Right cardiac atrium (tissue), 5 donors: ENCODE measurements at regions not wholly inside any gene's neighbourhood (a gene's known extent, or its start where the extent isn't known, plus 50 kb on each side); places are given as distances from the start of the nearest gene placed in this dataset.

ENCODE experiments used
- ATAC-seq, 2 donors: fragments of 200-7000 bp; cut with Tn5 transposase; one replicate each; pipeline versions ENCODE4 v1.8.0 to v1.9.1; 2020; ENCODE audit warnings: moderate library complexity in 2 of 2, mild to moderate bottlenecking in 1 of 2
- DNase-seq, 3 donors: peaks; one replicate each; pipeline ENCODE4 v3.0.0-alpha.2; 2020
- H3K27ac ChIP-seq: one replicate; pipeline ENCODE4 v1.5.1; 2013; ENCODE audit warnings: mild to moderate bottlenecking, low read length, control low read depth, moderate library complexity
- H3K27me3 ChIP-seq: one replicate; pipeline ENCODE4 v1.6.1; 2013; ENCODE audit not compliant: control insufficient read depth, insufficient read depth
- H3K4me1 ChIP-seq: one replicate; pipeline ENCODE4 v1.6.1; 2013; ENCODE audit warnings: low read length; ENCODE audit not compliant: control insufficient read depth, insufficient read depth
- H3K4me3 ChIP-seq: one replicate; pipeline ENCODE4 v1.5.1; 2013; ENCODE audit warnings: low read length, control low read depth
- H3K9me3 ChIP-seq: one replicate; pipeline ENCODE4 v1.6.1; 2013; ENCODE audit warnings: low read length; ENCODE audit not compliant: control insufficient read depth
- WGBS: extraction: QIAGEN DNeasy Blood & Tissue Kit; methylation state at CpG from one replicate; pipeline ENCODE4 v1.1.7; 2013; 5-methylcytosine and 5-hydroxymethylcytosine counted together
- intact Hi-C, 4 donors: fragments of 100-400 bp; cut with DNase I; formaldehyde crosslinking; loops; one replicate each; pipeline versions ENCODE4 v1.11.0 to v1.14.0; 2022 to 2023
- donor health status: healthy with polysubstance abuse.
- donor health status: DM: no; HTN: yes; CAD: no.
- donor health status: DM: no; HTN: no; CAD: no.
- donor health status: DM: no; HTN: yes; CAD: no; lungs with severe emphysema.
- donor health status: DM: yes; HTN: yes; CAD: no.

DNA sequence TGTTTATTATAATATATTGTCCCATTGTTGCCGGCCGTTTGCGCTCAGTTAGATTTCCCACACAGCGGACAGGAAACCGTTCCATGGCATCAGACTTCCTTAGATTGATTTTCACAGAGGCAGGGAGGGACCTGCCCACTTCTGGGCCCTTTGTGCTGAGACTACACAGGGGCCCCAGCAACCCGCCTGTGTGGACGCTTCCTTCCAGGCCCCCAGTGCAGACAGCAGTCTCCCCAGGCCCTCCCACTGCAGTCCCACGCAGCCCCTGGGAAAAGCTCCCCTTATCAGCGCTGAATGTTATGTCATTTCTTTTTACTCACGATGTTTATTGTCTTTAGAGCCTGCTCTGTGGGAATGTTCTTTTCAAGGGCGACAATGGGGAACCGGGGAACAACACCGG lies 351.7 kb upstream of the ARGLU1 start:
- Histone ChIP-seq H3K9me3 (no peaks in the 10 kb centered on the region), H3K4me3 (no peak overlapping the region), H3K27me3 (no peaks in the 10 kb centered on the region), H3K27ac (peak overlapping the region; percentile 63), H3K4me1 (no peaks in the 10 kb centered on the region)
- peak; percentile 81 to 89 (median 87) for DNase-seq
- ATAC-seq: peak; percentile 90 to 95
- WGBS: 30% methylated on average over 13 of the region's 13 CpGs
- intact Hi-C loops: loop anchor here in 1 of 4 donors (5.0 to 10.0 kb wide), 4 partner anchors 215 to 382 kb away; partner anchors contain the start of gene EFNB2

DNA sequence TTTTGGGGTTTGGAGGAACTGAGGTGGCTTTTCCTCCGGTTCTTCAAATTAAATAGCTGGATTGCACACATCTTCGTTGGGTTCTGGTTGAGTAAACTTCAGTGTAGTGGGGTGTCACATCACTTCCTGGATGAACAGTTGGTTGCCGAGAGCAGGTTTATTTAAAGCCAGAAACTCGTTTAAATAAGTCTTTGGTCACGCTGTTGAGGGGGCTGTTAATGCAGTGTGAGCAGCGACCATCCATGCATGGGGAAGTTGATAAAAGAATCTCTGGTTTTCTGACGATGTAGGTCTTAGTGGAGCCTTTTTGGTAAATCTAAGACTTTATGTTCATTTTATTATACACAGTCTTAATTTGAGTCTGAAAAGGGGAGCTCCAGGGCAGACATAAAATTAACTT lies 351.2 kb upstream of the ARGLU1 start:
- intact Hi-C loops: loop anchor here in 1 of 4 donors (5.0 kb wide), 3 partner anchors 217 to 382 kb away; partner anchors contain the start of gene EFNB2
- peak overlapping the region; percentile 62 for H3K4me3 ChIP-seq
- WGBS: 32% methylated on average over 7 of the region's 7 CpGs

DNA sequence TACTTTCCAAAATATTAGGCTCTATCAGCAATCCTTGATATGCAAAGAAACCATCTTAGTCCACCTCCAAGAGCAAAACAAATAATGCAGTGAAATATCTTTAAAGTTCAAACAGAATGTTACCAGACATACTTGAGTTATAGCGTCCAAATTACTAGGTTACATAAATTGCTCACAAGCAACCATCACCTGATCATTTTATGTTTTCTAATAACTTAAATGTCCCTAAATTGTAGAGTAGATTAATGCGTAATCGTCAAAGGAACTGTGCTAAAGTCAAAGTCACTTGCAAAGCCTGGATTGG lies 350.6 kb upstream of the ARGLU1 start:
- no peak for ATAC-seq
- DNase-seq: no peak
- peak overlapping the region; percentile 62 for H3K4me3 ChIP-seq
- H3K4me1 ChIP-seq: no peaks in the 10 kb centered on the region
- WGBS: 38% methylated on average over 3 of the region's 3 CpGs
- H3K27me3 ChIP-seq: no peaks in the 10 kb centered on the region
- H3K27ac ChIP-seq: no peak overlapping the region
- intact Hi-C loops: loop anchor here in 1 of 4 donors (5.0 kb wide), 3 partner anchors 216 to 381 kb away; partner anchors contain the start of gene EFNB2
- no peaks in the 10 kb centered on the region for H3K9me3 ChIP-seq

More for the DNA sequence above, 351.2 kb upstream of the ARGLU1 start:
- Histone ChIP-seq H3K27ac (peak overlapping the region; percentile 89), H3K27me3 (no peaks in the 10 kb centered on the region), H3K9me3 (no peaks in the 10 kb centered on the region), H3K4me1 (no peaks in the 10 kb centered on the region)
- DNase-seq: no peak
- ATAC-seq: no peak

DNA sequence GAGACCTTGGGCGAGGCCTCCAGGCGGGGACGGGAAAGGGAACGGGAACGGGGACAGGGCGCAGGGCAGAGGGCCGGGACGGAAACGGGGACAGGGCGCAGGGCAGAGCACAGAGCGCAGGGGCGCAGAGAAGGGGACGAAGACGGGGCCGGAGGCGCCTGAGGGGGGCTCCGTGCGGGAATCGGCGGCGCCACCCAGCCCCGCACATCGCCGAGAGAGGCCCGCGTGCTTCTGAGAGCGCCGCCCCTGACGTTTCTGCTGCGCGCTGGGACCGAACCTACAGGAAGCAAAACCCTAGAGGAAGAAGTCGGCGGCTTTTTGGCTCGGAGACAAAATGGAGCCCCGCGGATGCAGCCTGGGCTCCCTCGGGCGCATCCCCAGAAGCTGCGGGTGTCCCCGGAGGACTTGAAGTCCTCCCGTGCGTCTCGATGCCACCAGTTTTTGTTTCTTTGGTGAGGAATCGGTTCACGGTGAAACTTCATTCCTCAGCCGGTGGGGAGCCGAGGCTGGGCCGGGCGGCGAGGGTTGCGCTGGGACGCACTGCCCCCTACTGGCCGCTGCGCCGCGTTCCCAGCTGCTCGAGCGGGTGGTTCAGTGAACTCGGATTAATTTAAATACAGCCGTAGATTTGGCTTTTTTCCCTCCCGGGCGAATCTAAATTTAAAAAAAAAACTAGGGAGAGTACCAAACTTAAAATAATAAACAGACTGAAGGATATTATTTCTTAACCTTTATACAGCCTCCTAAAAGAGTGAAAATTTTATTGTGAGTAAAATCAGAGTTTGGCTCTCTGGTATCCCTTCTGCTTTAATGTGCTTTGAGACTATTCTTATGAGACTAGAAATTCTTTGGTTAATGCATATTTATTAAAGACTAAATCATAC lies 350.0 kb upstream of the ARGLU1 start:
- no peaks in the 10 kb centered on the region for H3K9me3 ChIP-seq
- H3K27ac ChIP-seq: peak overlapping the region; percentile 76
- no peaks in the 10 kb centered on the region for H3K4me1 ChIP-seq
- ATAC-seq (peak; percentile 87 to 93), DNase-seq (peak; percentile 77 to 91 (median 90))
- H3K27me3 ChIP-seq: no peaks in the 10 kb centered on the region
- WGBS: under 1% methylated on average over 63 of the region's 63 CpGs
- intact Hi-C loops: loop anchor here in 1 of 4 donors (5.0 kb wide), 3 partner anchors 216 to 381 kb away; partner anchors contain the start of gene EFNB2
- peak overlapping the region; percentile 62 for H3K4me3 ChIP-seq

DNA sequence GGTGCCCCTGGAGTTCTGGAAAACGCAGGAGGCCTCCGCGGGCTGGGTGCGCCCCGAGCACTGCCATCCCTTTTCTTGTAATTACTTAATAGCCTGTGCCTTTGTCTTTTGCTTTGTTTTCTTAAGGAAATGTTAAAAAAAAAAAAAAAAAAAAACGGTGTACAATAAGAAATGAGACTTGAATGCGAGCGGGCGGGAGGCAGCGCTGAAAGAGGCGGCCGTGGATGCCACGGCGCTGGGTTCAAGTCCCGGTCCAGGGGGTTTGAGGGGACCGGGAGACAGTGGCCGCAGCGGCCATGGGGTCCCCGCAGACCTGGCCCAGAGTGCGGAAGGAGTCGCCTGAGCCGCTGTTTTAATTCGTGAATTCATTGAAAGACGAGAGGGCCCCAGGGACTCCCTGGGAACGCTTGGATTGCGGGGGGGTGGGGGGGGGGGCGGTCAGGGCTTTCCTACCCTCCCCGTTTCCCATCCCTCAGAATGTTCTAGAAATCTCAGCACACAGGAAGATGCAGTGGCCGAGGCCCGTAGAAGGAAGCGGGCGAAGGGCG lies 349.2 kb upstream of the ARGLU1 start:
- Histone ChIP-seq H3K27me3 (no peaks in the 10 kb centered on the region), H3K27ac (peak overlapping the region; percentile 80), H3K4me3 (peak overlapping the region; percentile 62), H3K9me3 (no peaks in the 10 kb centered on the region), H3K4me1 (no peaks in the 10 kb centered on the region)
- WGBS: 29% methylated on average over 33 of the region's 33 CpGs
- DNase-seq (peak; percentile 39 to 78 (median 71)), ATAC-seq (peak; percentile 21 to 35)
- intact Hi-C loops: loop anchor here in 1 of 4 donors (5.0 kb wide), 3 partner anchors 215 to 380 kb away; partner anchors contain the start of gene EFNB2

DNA sequence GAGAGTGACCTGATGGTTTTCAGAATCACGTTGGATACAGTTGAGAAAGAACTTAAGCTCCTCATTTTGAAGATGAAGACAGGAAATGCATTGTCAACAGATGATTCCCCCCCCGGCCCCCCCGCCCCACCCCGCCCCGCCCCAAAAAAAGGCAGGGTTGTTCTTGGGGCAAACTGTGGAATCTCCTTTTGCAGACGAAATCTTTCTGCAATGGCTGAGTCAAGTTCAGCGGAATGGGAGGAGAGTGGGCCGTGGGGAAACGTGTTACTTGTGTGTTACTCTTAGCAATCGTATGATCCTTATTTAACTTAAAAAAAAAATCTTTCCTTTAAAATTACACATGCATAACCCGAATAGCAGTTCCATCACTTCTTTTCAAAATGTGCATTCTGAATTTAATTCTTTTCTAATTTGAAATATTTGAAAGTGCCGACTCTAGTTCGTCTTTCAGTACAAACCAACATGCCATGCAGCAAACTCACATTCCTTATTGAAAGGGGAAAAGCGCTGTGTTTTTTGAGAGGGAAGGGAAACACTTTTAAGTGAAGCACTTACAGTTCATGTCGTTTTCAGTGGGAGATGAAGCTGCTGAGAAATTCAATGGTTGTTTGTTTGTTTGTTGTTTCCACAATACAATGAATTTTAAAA lies 348.5 kb upstream of the ARGLU1 start:
- Histone ChIP-seq H3K27me3 (no peaks in the 10 kb centered on the region), H3K27ac (no peak overlapping the region), H3K4me1 (no peaks in the 10 kb centered on the region), H3K4me3 (peak overlapping the region; percentile 19), H3K9me3 (no peaks in the 10 kb centered on the region)
- ATAC-seq (no peak), DNase-seq (peak in 1 of 3 donors; percentile 11)
- 51% methylated on average over 15 of the region's 15 CpGs for WGBS
- intact Hi-C loops: loop anchor here in 1 of 4 donors (5.0 kb wide), 3 partner anchors 214 to 379 kb away; partner anchors contain the start of gene EFNB2

DNA sequence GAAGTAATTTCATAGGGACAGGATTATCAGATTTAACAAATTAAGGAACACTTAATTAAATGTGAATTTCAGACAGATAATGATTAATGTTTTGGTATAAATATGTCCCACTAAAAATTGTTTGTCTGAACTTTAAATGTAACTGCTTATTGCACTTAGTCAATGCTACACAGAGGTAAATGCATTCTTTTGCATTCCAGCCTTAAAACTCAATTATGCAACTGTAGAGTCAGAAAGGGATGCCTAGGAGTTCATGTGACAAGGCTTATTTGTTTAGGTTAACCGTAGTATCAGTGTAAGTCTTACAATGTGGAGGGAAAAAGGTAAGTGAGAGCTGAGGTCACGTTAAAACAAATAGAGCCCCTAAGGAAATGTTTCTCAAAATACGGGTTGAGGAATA lies 347.2 kb upstream of the ARGLU1 start:
- intact Hi-C loops: loop anchor here in 1 of 4 donors (5.0 kb wide), 3 partner anchors 213 to 378 kb away; partner anchors contain the start of gene EFNB2

DNA sequence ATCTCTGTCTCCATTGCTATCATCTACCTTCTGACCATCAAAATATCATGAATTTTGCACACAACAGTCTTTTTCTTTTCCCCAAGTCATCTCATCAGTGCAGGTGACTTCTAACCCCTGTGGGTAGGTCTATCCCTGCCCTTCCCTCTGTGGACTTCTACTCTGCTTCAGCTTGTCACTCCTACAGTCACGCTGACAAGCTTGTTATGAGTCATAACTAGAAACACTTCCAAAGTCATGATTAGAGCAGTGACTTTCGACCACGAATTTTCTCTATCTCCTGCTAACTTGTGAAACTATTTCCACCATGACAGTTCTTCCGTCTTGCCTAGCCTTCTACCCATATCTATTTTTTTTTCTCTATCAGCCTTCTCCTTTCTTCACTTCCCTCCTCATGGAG lies 343.7 kb upstream of the ARGLU1 start:
- Histone ChIP-seq H3K27ac (no peak overlapping the region), H3K4me3 (no peak overlapping the region), H3K9me3 (no peaks in the 10 kb centered on the region), H3K4me1 (no peaks in the 10 kb centered on the region), H3K27me3 (no peaks in the 10 kb centered on the region)
- 52% methylated on average over 4 of the region's 4 CpGs for WGBS
- DNase-seq (no peak), ATAC-seq (no peak)
- intact Hi-C loops: no loop called here

More for the DNA sequence above, 347.2 kb upstream of the ARGLU1 start:
- no peak overlapping the region for H3K4me3 ChIP-seq
- no peaks in the 10 kb centered on the region for H3K9me3 ChIP-seq
- 78% methylated on average over 3 of the region's 3 CpGs for WGBS
- DNase-seq: no peak
- H3K27me3 ChIP-seq: no peaks in the 10 kb centered on the region
- H3K4me1 ChIP-seq: no peaks in the 10 kb centered on the region
- no peak for ATAC-seq
- no peak overlapping the region for H3K27ac ChIP-seq

DNA sequence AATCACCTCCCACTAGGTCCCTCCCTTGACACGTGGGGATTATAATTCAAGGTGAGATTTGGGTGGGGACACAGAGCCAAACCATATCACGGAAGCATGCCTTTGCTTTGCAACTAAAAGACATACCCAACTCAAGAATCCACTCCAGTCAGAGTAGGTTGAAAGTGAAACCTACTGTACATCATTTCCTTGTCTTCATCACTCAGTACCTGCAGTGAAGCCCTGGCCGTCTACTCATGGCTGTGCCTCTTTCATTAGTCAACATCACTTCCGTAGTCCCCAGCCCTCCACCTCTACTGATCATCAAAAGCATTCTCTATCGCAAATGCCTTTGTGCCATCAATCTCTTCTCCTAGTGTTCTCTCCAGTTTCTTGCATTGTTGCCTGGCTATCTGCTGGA lies 343.1 kb upstream of the ARGLU1 start:
- DNase-seq (no peak), ATAC-seq (no peak)
- H3K9me3 ChIP-seq: no peaks in the 10 kb centered on the region
- intact Hi-C loops: no loop called here
- H3K4me3 ChIP-seq: no peak overlapping the region
- H3K27ac ChIP-seq: no peak overlapping the region
- no peaks in the 10 kb centered on the region for H3K27me3 ChIP-seq
- 77% methylated on average over 5 of the region's 5 CpGs for WGBS
- H3K4me1 ChIP-seq: no peaks in the 10 kb centered on the region

DNA sequence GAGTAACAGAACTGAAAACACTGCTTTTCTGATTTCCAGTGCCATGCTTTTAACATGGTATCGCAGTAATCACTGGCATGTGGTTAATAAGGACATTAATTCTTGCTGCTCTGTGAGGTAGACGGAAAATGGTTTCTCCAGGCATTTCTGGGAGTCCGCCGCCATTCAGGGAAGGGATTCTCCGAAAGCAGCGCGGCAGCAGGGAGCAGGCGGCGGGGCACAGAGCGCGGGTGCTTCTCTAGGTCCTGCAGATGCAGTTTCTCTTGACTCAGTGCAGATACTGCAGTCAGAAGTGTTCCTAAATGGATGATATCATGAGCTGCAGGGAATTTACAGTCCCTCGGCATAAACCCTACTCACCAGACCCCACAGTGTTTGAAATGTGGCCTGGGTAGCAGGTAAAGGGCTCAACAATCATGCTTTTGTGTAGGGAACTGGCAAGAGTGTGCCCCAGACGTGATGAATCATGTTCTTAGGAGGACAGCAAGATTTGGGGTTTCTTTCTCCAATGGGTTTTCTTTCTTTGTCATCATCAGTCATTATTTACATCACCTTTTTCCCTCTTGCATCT lies 338.6 kb upstream of the ARGLU1 start:
- Histone ChIP-seq H3K4me3 (no peak overlapping the region), H3K27me3 (no peaks in the 10 kb centered on the region), H3K27ac (no peak overlapping the region), H3K4me1 (no peaks in the 10 kb centered on the region), H3K9me3 (no peaks in the 10 kb centered on the region)
- ATAC-seq (no peak), DNase-seq (no peak)
- 88% methylated on average over 13 of the region's 13 CpGs for WGBS
- intact Hi-C loops: loop anchor here in 1 of 4 donors (5.0 kb wide), 1 partner anchor 359 kb away; no protein-coding TSS in a partner anchor
